GM21423 (cell line): ENCODE measurements at regions not wholly inside any gene's neighbourhood (a gene's known extent, or its start where the extent isn't known, plus 50 kb on each side); places are given as distances from the start of the nearest gene placed in this dataset.

Experiments used
- ATAC-seq: cut with Tn5 transposase; IDR thresholded peaks from one replicate; pipeline ENCODE4 v1.9.1; 2021; ENCODE audit warnings: mild to moderate bottlenecking, moderate library complexity; ENCODE audit not compliant: unreplicated experiment

- ATAC-seq: no peak
Observed at GRCh38 chr15:60057554-60057953, 53.4 kb downstream of the FOXB1 start.

- ATAC-seq: no peak
Observed at GRCh38 chr15:60059186-60059585, 55.1 kb downstream of the FOXB1 start.

- ATAC-seq: no peak
Observed at GRCh38 chr15:60061758-60062157, 57.6 kb downstream of the FOXB1 start.

GRCh38 chr15:60062826-60063225 is 58.7 kb downstream of the FOXB1 start:
- no peak for ATAC-seq

- no peak for ATAC-seq
Observed at GRCh38 chr15:60065951-60066350, 61.8 kb downstream of the FOXB1 start.

- ATAC-seq: no peak
Observed at GRCh38 chr15:60070838-60071493, 66.9 kb downstream of the FOXB1 start.

- ATAC-seq: no peak
Observed at GRCh38 chr15:60072826-60073465, 68.8 kb downstream of the FOXB1 start.

GRCh38 chr15:60073466-60073840 is 69.3 kb downstream of the FOXB1 start:
- no peak for ATAC-seq

GRCh38 chr15:60074181-60074885 is 70.2 kb downstream of the FOXB1 start:
- ATAC-seq: no peak

GRCh38 chr15:60076045-60076444 is 71.9 kb downstream of the FOXB1 start:
- ATAC-seq: no peak

GRCh38 chr15:60076582-60077276 is 72.6 kb downstream of the FOXB1 start:
- no peak for ATAC-seq

- ATAC-seq: no peak
Observed at GRCh38 chr15:60077581-60078359, 73.7 kb downstream of the FOXB1 start.

GRCh38 chr15:60079210-60079609 is 75.1 kb downstream of the FOXB1 start:
- no peak for ATAC-seq

GRCh38 chr15:60081976-60082375 is 77.9 kb downstream of the FOXB1 start:
- ATAC-seq: no peak

- ATAC-seq: no peak
Observed at GRCh38 chr15:60083318-60083717, 79.2 kb downstream of the FOXB1 start.

- ATAC-seq: no peak
Observed at GRCh38 chr15:60086681-60087429, 82.7 kb downstream of the FOXB1 start.

- no peak for ATAC-seq
Observed at GRCh38 chr15:60087561-60087960, 83.5 kb downstream of the FOXB1 start.

GRCh38 chr15:60090747-60091146 is 86.6 kb downstream of the FOXB1 start:
- no peak for ATAC-seq

- no peak for ATAC-seq
Observed at GRCh38 chr15:60091157-60091556, 87.0 kb downstream of the FOXB1 start.

GRCh38 chr15:60091911-60092310 is 87.8 kb downstream of the FOXB1 start:
- ATAC-seq: no peak
